ENCODE measurements at regions not wholly inside any gene's neighbourhood (a gene's known extent, or its start where the extent isn't known, plus 50 kb on each side); places are given as distances from the start of the nearest gene placed in this dataset.

- Histone ChIP-seq H3K27me3 (ENCODE audit: insufficient read depth, low read length) (no peaks in the 10 kb centered on the region), H3K9ac (ENCODE audit: low read depth, low read length) (no peak overlapping the region), H3K4me3 (ENCODE audit: low read length) (no peak overlapping the region), H3K4me1 (ENCODE audit: insufficient read depth, low read length) (peaks cover 9% of the 10 kb centered on the region; the same call in 1 of the 2 replicates), H3K9me3 (ENCODE audit: insufficient read depth, low read depth, low read length) (no peaks in the 10 kb centered on the region), H3K36me3 (ENCODE audit: insufficient read depth, low read length) (no peaks in the 10 kb centered on the region), H3K27ac (ENCODE audit: low read depth, low read length) (no peak overlapping the region)
- 96% methylated on average over 4 of the region's 4 CpGs for WGBS
Observed at GRCh38 chr7:96427143-96427542, 105.2 kb upstream of the SLC25A13 start.

DNA sequence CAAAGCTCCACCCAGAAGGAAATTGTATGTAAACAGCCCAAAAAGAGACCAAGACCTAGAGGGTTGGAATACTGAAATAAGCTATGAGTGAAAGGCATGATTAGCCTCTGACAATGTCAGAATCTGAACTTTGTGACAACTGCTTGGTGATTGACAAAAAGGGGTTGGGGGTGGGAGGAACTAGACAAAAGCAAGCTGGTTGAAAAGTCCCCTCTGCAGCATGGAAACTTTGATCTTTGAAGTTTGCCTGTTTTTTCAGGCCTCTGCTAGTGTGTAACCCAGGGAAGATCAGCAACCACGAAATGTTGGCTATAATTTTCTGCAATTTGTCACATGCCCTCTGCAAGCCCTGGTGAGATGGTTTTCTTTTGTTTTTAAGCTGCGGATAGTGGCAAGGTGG, 104.8 kb upstream of the SLC25A13 start:
- no peaks in the 10 kb centered on the region for H3K9me3 ChIP-seq (ENCODE audit: insufficient read depth, low read depth, low read length)
- no peak overlapping the region for H3K9ac ChIP-seq (ENCODE audit: low read depth, low read length)
- no peak overlapping the region for H3K27ac ChIP-seq (ENCODE audit: low read depth, low read length)
- H3K4me1 ChIP-seq (ENCODE audit: insufficient read depth, low read length): peaks cover 9% of the 10 kb centered on the region; the same call in 1 of the 2 replicates
- 93% methylated on average over 2 of the region's 2 CpGs for WGBS
- no peaks in the 10 kb centered on the region for H3K27me3 ChIP-seq (ENCODE audit: insufficient read depth, low read length)
- no peaks in the 10 kb centered on the region for H3K36me3 ChIP-seq (ENCODE audit: insufficient read depth, low read length)
- no peak overlapping the region for H3K4me3 ChIP-seq (ENCODE audit: low read length)

GRCh38 chr7:96426027-96426426, 104.1 kb upstream of the SLC25A13 start:
- WGBS: 91% methylated on average over 3 of the region's 3 CpGs
- H3K4me3 ChIP-seq (ENCODE audit: low read length): no peak overlapping the region
- H3K9ac ChIP-seq (ENCODE audit: low read depth, low read length): no peak overlapping the region
- no peaks in the 10 kb centered on the region for H3K36me3 ChIP-seq (ENCODE audit: insufficient read depth, low read length)
- H3K9me3 ChIP-seq (ENCODE audit: insufficient read depth, low read depth, low read length): no peaks in the 10 kb centered on the region
- no peaks in the 10 kb centered on the region for H3K27me3 ChIP-seq (ENCODE audit: insufficient read depth, low read length)
- H3K4me1 ChIP-seq (ENCODE audit: insufficient read depth, low read length): peaks cover 9% of the 10 kb centered on the region; the same call in 1 of the 2 replicates
- H3K27ac ChIP-seq (ENCODE audit: low read depth, low read length): no peak overlapping the region

DNA sequence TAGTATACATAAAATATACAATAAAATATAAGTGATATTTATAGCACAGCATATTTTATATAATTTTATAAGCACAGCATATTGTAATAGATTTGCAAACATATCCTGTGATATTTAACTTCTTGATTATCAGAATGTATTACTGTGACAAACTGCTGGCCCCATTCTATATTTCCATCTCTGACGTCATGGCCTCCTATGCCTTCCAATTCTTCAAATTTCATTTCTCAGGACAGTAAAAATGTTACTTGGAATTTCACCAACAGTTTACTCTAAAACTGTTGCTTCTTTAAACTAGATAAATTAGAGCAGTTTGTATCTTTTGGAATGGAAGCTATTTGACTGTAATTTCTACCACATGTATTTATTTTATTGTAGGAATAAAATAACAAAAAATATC, 102.5 kb upstream of the SLC25A13 start:
- Histone ChIP-seq H3K9me3 (ENCODE audit: insufficient read depth, low read depth, low read length) (no peaks in the 10 kb centered on the region), H3K27me3 (ENCODE audit: insufficient read depth, low read length) (no peaks in the 10 kb centered on the region), H3K4me3 (ENCODE audit: low read length) (no peak overlapping the region), H3K9ac (ENCODE audit: low read depth, low read length) (no peak overlapping the region), H3K27ac (ENCODE audit: low read depth, low read length) (no peak overlapping the region), H3K4me1 (ENCODE audit: insufficient read depth, low read length) (peaks cover 9% of the 10 kb centered on the region; the same call in 1 of the 2 replicates), H3K36me3 (ENCODE audit: insufficient read depth, low read length) (no peaks in the 10 kb centered on the region)
- 89% methylated on average over 1 of the region's 1 CpG for WGBS

DNA sequence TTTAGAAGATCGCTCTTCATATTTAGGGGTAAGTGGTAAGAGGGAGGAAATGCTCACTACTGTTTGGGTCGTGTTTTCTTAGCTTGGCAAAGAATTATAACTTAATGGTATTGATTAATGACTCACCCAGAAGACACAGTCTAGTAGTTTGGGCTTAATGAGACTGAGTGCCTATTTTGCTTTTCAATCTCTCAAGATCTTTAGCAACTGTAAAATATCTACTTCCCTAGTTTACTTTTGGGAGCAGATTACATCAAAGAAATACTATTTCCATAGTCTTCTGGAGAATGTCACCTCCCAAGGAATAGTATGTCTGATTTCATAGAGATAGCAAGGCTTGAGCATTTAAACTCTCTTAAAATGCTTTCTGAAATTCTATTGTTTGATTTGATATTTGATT, 100.5 kb upstream of the SLC25A13 start:
- Histone ChIP-seq H3K27me3 (ENCODE audit: insufficient read depth, low read length) (no peaks in the 10 kb centered on the region), H3K36me3 (ENCODE audit: insufficient read depth, low read length) (no peaks in the 10 kb centered on the region)

GRCh38 chr7:96418581-96418980, 96.7 kb upstream of the SLC25A13 start:
- H3K9me3 ChIP-seq (ENCODE audit: insufficient read depth, low read depth, low read length): no peaks in the 10 kb centered on the region
- H3K27me3 ChIP-seq (ENCODE audit: insufficient read depth, low read length): no peaks in the 10 kb centered on the region
- WGBS: 81% methylated on average over 1 of the region's 1 CpG
- H3K9ac ChIP-seq (ENCODE audit: low read depth, low read length): no peak overlapping the region
- peaks cover 7% of the 10 kb centered on the region for H3K4me1 ChIP-seq (ENCODE audit: insufficient read depth, low read length)
- no peak overlapping the region for H3K4me3 ChIP-seq (ENCODE audit: low read length)
- H3K27ac ChIP-seq (ENCODE audit: low read depth, low read length): no peak overlapping the region
- H3K36me3 ChIP-seq (ENCODE audit: insufficient read depth, low read length): no peaks in the 10 kb centered on the region

More for the DNA sequence above, 100.5 kb upstream of the SLC25A13 start:
- Histone ChIP-seq H3K9ac (ENCODE audit: low read depth, low read length) (no peak overlapping the region), H3K4me1 (ENCODE audit: insufficient read depth, low read length) (peaks cover 9% of the 10 kb centered on the region; the same call in 1 of the 2 replicates), H3K9me3 (ENCODE audit: insufficient read depth, low read depth, low read length) (no peaks in the 10 kb centered on the region), H3K27ac (ENCODE audit: low read depth, low read length) (no peak overlapping the region), H3K4me3 (ENCODE audit: low read length) (no peak overlapping the region)
- 87% methylated on average over 2 of the region's 2 CpGs for WGBS

DNA sequence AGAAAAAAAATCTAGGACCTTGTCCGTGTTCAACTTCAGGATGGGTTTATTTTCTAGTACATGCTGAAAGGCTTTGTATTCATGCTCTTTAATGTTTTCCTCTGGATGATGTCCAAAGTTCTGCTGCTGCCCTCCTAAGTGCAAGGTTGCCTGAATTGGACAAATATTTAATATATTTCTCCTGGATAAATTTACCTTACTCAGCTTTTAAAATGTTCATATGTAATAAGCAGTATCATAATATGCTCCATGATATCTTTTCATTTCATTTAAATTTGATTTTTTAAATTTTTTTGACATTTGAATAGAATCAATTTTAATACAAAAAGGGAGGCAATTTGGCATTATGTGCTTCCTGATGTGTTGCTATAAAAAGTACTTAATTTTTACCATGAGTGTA, 95.9 kb upstream of the SLC25A13 start:
- Histone ChIP-seq H3K9me3 (ENCODE audit: insufficient read depth, low read depth, low read length) (no peaks in the 10 kb centered on the region), H3K27ac (ENCODE audit: low read depth, low read length) (no peak overlapping the region), H3K36me3 (ENCODE audit: insufficient read depth, low read length) (no peaks in the 10 kb centered on the region), H3K4me1 (ENCODE audit: insufficient read depth, low read length) (peaks cover 7% of the 10 kb centered on the region), H3K9ac (ENCODE audit: low read depth, low read length) (no peak overlapping the region), H3K4me3 (ENCODE audit: low read length) (no peak overlapping the region), H3K27me3 (ENCODE audit: insufficient read depth, low read length) (no peaks in the 10 kb centered on the region)
- 88% methylated on average over 1 of the region's 1 CpG for WGBS

- Histone ChIP-seq H3K9ac (ENCODE audit: low read depth, low read length) (no peak overlapping the region), H3K27me3 (ENCODE audit: insufficient read depth, low read length) (no peaks in the 10 kb centered on the region), H3K27ac (ENCODE audit: low read depth, low read length) (no peak overlapping the region), H3K4me1 (ENCODE audit: insufficient read depth, low read length) (peaks cover 7% of the 10 kb centered on the region), H3K36me3 (ENCODE audit: insufficient read depth, low read length) (no peaks in the 10 kb centered on the region), H3K4me3 (ENCODE audit: low read length) (no peak overlapping the region), H3K9me3 (ENCODE audit: insufficient read depth, low read depth, low read length) (no peaks in the 10 kb centered on the region)
- 77% methylated on average over 1 of the region's 1 CpG for WGBS
Observed at GRCh38 chr7:96416599-96416998, 94.7 kb upstream of the SLC25A13 start.

DNA sequence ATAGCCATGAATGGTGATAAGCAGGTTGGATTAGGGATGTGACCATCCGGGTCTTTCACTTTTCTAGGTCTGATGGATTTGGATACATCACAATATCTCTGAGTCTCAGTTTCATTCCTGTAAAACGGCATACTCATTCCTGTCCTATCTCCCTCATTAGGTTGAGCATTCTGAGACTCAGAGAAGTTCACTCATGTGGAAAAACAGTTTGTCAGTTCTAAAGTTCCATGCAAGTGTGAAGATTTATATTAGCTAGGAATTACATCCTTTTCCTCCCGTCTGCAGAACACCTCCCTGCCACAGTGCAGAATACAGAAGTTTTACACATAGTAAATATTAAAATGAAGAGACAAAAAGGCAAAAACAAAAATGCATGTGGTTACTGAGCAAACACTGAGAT, 94.2 kb upstream of the SLC25A13 start:
- Histone ChIP-seq H3K4me3 (ENCODE audit: low read length) (no peak overlapping the region), H3K27me3 (ENCODE audit: insufficient read depth, low read length) (no peaks in the 10 kb centered on the region), H3K9ac (ENCODE audit: low read depth, low read length) (no peak overlapping the region), H3K36me3 (ENCODE audit: insufficient read depth, low read length) (no peaks in the 10 kb centered on the region), H3K9me3 (ENCODE audit: insufficient read depth, low read depth, low read length) (no peaks in the 10 kb centered on the region), H3K4me1 (ENCODE audit: insufficient read depth, low read length) (peaks cover 7% of the 10 kb centered on the region), H3K27ac (ENCODE audit: low read depth, low read length) (no peak overlapping the region)
- 100% methylated on average over 2 of the region's 3 CpGs for WGBS

DNA sequence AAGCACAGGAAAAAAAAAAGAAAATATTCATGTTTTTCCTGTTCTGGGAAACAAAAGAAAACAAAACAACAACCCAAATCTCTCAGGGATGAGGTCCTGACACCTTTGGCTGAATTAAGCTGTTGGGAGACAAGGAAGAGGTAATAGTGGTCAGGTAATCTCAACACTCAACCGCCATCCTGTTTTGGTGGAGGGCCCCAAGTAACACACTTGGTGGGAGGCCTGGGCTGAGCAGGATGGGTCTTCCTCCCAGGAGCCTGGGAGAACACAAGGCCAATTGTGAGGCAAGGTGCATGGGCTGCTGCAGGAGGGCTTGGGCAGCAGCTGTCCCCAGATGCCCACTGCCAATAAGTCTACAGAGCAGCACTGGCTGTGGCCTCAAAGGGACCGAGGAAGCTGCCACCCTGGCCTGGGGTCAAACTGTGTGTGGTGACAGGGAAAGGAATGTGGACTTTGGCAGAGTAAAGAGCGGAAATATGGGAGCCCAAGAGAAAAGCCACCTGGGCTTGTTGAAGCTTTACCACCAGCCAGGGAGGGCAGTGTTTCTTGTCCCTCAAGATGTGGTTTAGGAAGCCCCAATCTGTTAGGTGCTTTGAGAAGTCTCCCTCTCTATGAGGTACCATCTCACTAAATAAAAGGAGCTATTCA, 93.5 kb upstream of the SLC25A13 start:
- WGBS: 82% methylated on average over 3 of the region's 3 CpGs
- Histone ChIP-seq H3K4me1 (ENCODE audit: insufficient read depth, low read length) (peaks cover 7% of the 10 kb centered on the region), H3K36me3 (ENCODE audit: insufficient read depth, low read length) (no peaks in the 10 kb centered on the region), H3K9me3 (ENCODE audit: insufficient read depth, low read depth, low read length) (no peaks in the 10 kb centered on the region), H3K4me3 (ENCODE audit: low read length) (no peak overlapping the region), H3K9ac (ENCODE audit: low read depth, low read length) (no peak overlapping the region), H3K27ac (ENCODE audit: low read depth, low read length) (no peak overlapping the region), H3K27me3 (ENCODE audit: insufficient read depth, low read length) (no peaks in the 10 kb centered on the region)

DNA sequence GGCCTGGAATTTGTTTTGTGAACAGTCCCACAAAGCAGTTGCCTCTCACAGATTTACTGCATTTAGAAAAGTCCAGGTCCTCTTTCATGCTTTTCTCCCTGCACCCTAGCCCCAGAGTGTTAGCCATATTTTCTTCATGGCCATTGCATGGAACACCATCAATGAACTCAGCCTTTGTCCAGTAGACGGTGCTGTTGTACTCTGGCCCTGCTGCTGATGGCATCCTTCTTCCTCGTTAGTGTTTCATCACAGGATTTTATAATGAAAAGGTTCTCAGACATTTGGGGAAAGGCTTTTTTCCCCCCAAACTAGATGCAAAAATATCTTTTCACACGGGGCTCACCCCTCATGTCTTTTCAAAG, 93.0 kb upstream of the SLC25A13 start:
- H3K9ac ChIP-seq (ENCODE audit: low read depth, low read length): no peak overlapping the region
- H3K36me3 ChIP-seq (ENCODE audit: insufficient read depth, low read length): no peaks in the 10 kb centered on the region
- 12% methylated on average over 3 of the region's 3 CpGs for WGBS
- H3K4me3 ChIP-seq (ENCODE audit: low read length): no peak overlapping the region
- no peaks in the 10 kb centered on the region for H3K9me3 ChIP-seq (ENCODE audit: insufficient read depth, low read depth, low read length)
- H3K27ac ChIP-seq (ENCODE audit: low read depth, low read length): no peak overlapping the region
- no peaks in the 10 kb centered on the region for H3K27me3 ChIP-seq (ENCODE audit: insufficient read depth, low read length)
- peaks cover 7% of the 10 kb centered on the region for H3K4me1 ChIP-seq (ENCODE audit: insufficient read depth, low read length)
